HCT116 (cell line): ENCODE measurements at regions not wholly inside any gene's neighbourhood (a gene's known extent, or its start where the extent isn't known, plus 50 kb on each side); places are given as distances from the start of the nearest gene placed in this dataset.

Source experiments
- ATAC-seq: fragments of 200-7000 bp; cut with Tn5 transposase; 2 replicates; pipeline ENCODE4 v1.9.1; 2020; ENCODE audit warnings: mild to moderate bottlenecking, moderate library complexity
- BruUV-seq: library from RNA; stranded (reverse); fragments of 400-500 nt; replicated peaks from 2 replicates; lab custom pipeline; 2021; lab: Mats Ljungman, UMichigan
- CTCF ChIA-PET: fragments of 300-600 bp; sonication (Branson Sonifier 250); formaldehyde crosslinking; loops from one replicate; lab custom pipeline; 2021; ENCODE audit warnings: antibody characterized with exemption; lab: Charles Lee
- POLR2A ChIA-PET: fragments of 300-600, 350-600 bp; sonication (Branson Sonifier 250); formaldehyde crosslinking; loops from one replicate; lab custom pipeline; 2021; ENCODE audit warnings: antibody characterized with exemption; lab: Charles Lee
- RAD21 ChIA-PET, 2 experiments: fragments of 300-600 bp; sonication (Branson Sonifier 250); formaldehyde crosslinking; loops; one replicate each; lab custom pipeline; 2023; ENCODE audit warnings: low total read pairs in 2 of 2; ENCODE audit not compliant: uncharacterized antibody in 2 of 2, unreplicated experiment in 2 of 2, low non-redundant PET in 1 of 2; lab: Charles Lee
- DNase-seq: peaks from one replicate; pipeline ENCODE4 v3.0.0-alpha.2; 2010; ENCODE audit warnings: low read depth, low spot score
- H2AFZ ChIP-seq: fragments of 200-600 bp; shearing (Covaris generic), sonication (generic); 2 replicates; pipeline ENCODE4 v1.6.1; 2017; ENCODE audit warnings: low read depth, mixed run types, mixed read lengths, antibody characterized with exemption, low read length; ENCODE audit not compliant: poor library complexity, severe bottlenecking
- H3K27ac ChIP-seq: 2 replicates; pipeline ENCODE4 v1.5.1; 2012; ENCODE audit warnings: low read depth, low read length
- H3K27me3 ChIP-seq: fragments of 200-600 bp; sonication (generic); 2 replicates; pipeline ENCODE4 v1.6.1; 2016; ENCODE audit warnings: mixed run types, low read length, mixed read lengths; ENCODE audit not compliant: insufficient read depth
- H3K36me3 ChIP-seq, 2 experiments: fragments of 200-500 bp in 1 of 2; fragments of 200-600 bp in 1 of 2; sonication (Bioruptor generic) in 1 of 2; sonication (generic) in 1 of 2; 2 replicates each; pipeline versions ENCODE4 v1.5.1 to v1.6.1; 2014 to 2016; ENCODE audit warnings: low read length in 2 of 2, inconsistent platforms in 1 of 2, mixed read lengths in 1 of 2, mixed run types in 1 of 2; ENCODE audit not compliant: insufficient read depth in 2 of 2, control insufficient read depth in 1 of 2
- H3K4me1 ChIP-seq, 2 experiments: fragments of 200-600 bp in 1 of 2; sonication (generic) in 1 of 2; 2 replicates each; pipeline versions ENCODE4 v1.5.1 to v1.6.1; 2012 to 2017; ENCODE audit warnings: low read length in 2 of 2, inconsistent platforms in 1 of 2, mild to moderate bottlenecking in 1 of 2, mixed read lengths in 1 of 2, mixed run types in 1 of 2, moderate library complexity in 1 of 2; ENCODE audit not compliant: insufficient read depth in 2 of 2, control insufficient read depth in 1 of 2
- H3K4me2 ChIP-seq: fragments of 200-600 bp; sonication (generic); 2 replicates; pipeline ENCODE4 v1.6.1; 2017; ENCODE audit warnings: mixed run types, low read length, mixed read lengths
- H3K4me3 ChIP-seq, 2 experiments: fragments of 200-600 bp in 1 of 2; sonication (generic) in 1 of 2; replicated peaks in 1 of 2; 2 replicates each; pipeline ENCODE4 v1.5.1; 2011 to 2016; ENCODE audit warnings: low read length in 2 of 2, control low read depth in 1 of 2, low read depth in 1 of 2, mild to moderate bottlenecking in 1 of 2, mixed read lengths in 1 of 2, mixed run types in 1 of 2
- H3K79me2 ChIP-seq: fragments of 200-600 bp; sonication (generic); 2 replicates; pipeline ENCODE4 v1.6.1; 2017; ENCODE audit warnings: mild to moderate bottlenecking, mixed run types, low read length, moderate library complexity, mixed read lengths; ENCODE audit not compliant: insufficient read depth
- H3K9ac ChIP-seq: fragments of 200-600 bp; sonication (generic); 2 replicates; pipeline ENCODE4 v1.6.1; 2016; ENCODE audit warnings: low read length, mixed read lengths
- H3K9me2 ChIP-seq: fragments of 200-600 bp; sonication (generic), shearing (Covaris generic); 2 replicates; pipeline ENCODE4 v1.6.1; 2017; ENCODE audit warnings: mixed run types, mild to moderate bottlenecking, moderate library complexity; ENCODE audit not compliant: insufficient read depth
- H3K9me3 ChIP-seq, 2 experiments: fragments of 200-500 bp in 1 of 2; fragments of 200-600 bp in 1 of 2; sonication (Bioruptor generic) in 1 of 2; sonication (generic) in 1 of 2; 2 replicates each; pipeline ENCODE4 v1.6.1; 2014 to 2017; ENCODE audit warnings: low read length in 2 of 2, mixed read lengths in 2 of 2, inconsistent platforms in 1 of 2, low read depth in 1 of 2, mild to moderate bottlenecking in 1 of 2, mixed run types in 1 of 2, moderate library complexity in 1 of 2; ENCODE audit not compliant: control insufficient read depth in 1 of 2, insufficient read depth in 1 of 2
- H4K20me1 ChIP-seq: fragments of 200-600 bp; sonication (generic), shearing (Covaris generic); 2 replicates; pipeline ENCODE4 v1.6.1; 2017; ENCODE audit warnings: mixed run types, mild to moderate bottlenecking, moderate library complexity; ENCODE audit not compliant: insufficient read depth
- CTCF ChIP-seq, 3 experiments: fragments of 200-600 bp in 1 of 3; sonication (generic) in 1 of 3; IDR thresholded peaks in 2 of 3; conservative IDR thresholded peaks in 1 of 3; 2 replicates each; pipeline ENCODE4 v1.5.1; 2012 to 2017; ENCODE audit warnings: low read depth in 2 of 3, low read length in 2 of 3, antibody characterized with exemption in 1 of 3, borderline replicate concordance in 1 of 3, control low read depth in 1 of 3, mild to moderate bottlenecking in 1 of 3, mixed read lengths in 1 of 3, mixed run types in 1 of 3, moderate library complexity in 1 of 3; ENCODE audit not compliant: insufficient read depth in 1 of 3
- ELF1 ChIP-seq: IDR thresholded peaks from 2 replicates; pipeline ENCODE4 v1.6.1; 2012; ENCODE audit warnings: low read depth, borderline replicate concordance
- EZH2phosphoT487 ChIP-seq: fragments of 200-600 bp; IDR thresholded peaks from 2 replicates; pipeline ENCODE4 v1.6.1; 2018; ENCODE audit warnings: antibody characterized with exemption, borderline replicate concordance
- FOSL1 ChIP-seq: IDR thresholded peaks from 2 replicates; pipeline ENCODE4 v1.6.1; 2012; ENCODE audit warnings: low read depth
- POLR2A ChIP-seq: IDR thresholded peaks from 2 replicates; pipeline ENCODE4 v1.7.0; 2011; ENCODE audit warnings: borderline replicate concordance; ENCODE audit not compliant: insufficient read depth, insufficient read length; ENCODE audit errors: extremely low read depth
- SIN3A ChIP-seq: IDR thresholded peaks from 2 replicates; pipeline ENCODE4 v1.6.1; 2012; ENCODE audit warnings: low read depth
- SRF ChIP-seq: IDR thresholded peaks from 2 replicates; pipeline ENCODE4 v1.6.1; 2012; ENCODE audit warnings: low read depth
- ZBTB33 ChIP-seq: IDR thresholded peaks from 2 replicates; pipeline ENCODE4 v1.6.1; 2011; ENCODE audit warnings: mild to moderate bottlenecking, low read length, moderate library complexity; ENCODE audit not compliant: insufficient replicate concordance; ENCODE audit errors: extremely low read depth
- ZNF274 ChIP-seq: fragments of 200-500 bp; sonication (Bioruptor generic); IDR thresholded peaks from 2 replicates; pipeline ENCODE4 v1.6.1; 2014; ENCODE audit warnings: mild to moderate bottlenecking, low read depth, low read length, inconsistent platforms
- intact Hi-C: fragments of 100-400 bp; cut with micrococcal nuclease; formaldehyde crosslinking; loops from 2 replicates; pipeline ENCODE4 v1.10.0; 2022

- no peak for TF ChIP-seq EZH2phosphoT487
- no peak for TF ChIP-seq ZNF274
- TF ChIP-seq FOSL1, result no peak
- TF ChIP-seq POLR2A, result no peak
- TF ChIP-seq ELF1, result no peak
- no peak for TF ChIP-seq SRF
- TF ChIP-seq CTCF (IDR thresholded peaks at IDR 0.05 in 2 of 3, conservative IDR thresholded peaks at IDR 0.05 in 1 of 3; ENCODE audit: borderline replicate concordance in 1 of 3, insufficient read depth in 1 of 3, low read depth in 2 of 3, low read length in 2 of 3), result no peak
- no peak for TF ChIP-seq ZBTB33
- TF ChIP-seq SIN3A, result no peak
- CTCF ChIA-PET, result no interaction called here
- Histone ChIP-seq H3K79me2 (no peaks in the 10 kb centered on the region), H3K4me3 (no peak overlapping the region), H2AFZ (no peak overlapping the region), H3K9me3 (no peaks in the 10 kb centered on the region), H3K4me2 (no peak overlapping the region), H4K20me1 (no peaks in the 10 kb centered on the region), H3K27ac (no peak overlapping the region), H3K9ac (no peak overlapping the region), H3K4me1 (no peaks in the 10 kb centered on the region), H3K36me3 (no peaks in the 10 kb centered on the region), H3K27me3 (no peaks in the 10 kb centered on the region), H3K9me2 (no peaks in the 10 kb centered on the region)
- BruUV-seq, result no TSS peak
- POLR2A ChIA-PET, result no interaction called here
- ATAC-seq (no peak), DNase-seq (no peak)
- RAD21 ChIA-PET, result no interaction called here
- intact Hi-C loops, result no loop called here
Observed at GRCh38 chr2:56630286-56630685, 446.5 kb downstream of the CCDC85A start.
